ENCODE measurements at regions not wholly inside any gene's neighbourhood (a gene's known extent, or its start where the extent isn't known, plus 50 kb on each side); places are given as distances from the start of the nearest gene placed in this dataset.
A peak's percentile ranks its signal among the peaks of the same experiment; 100 is the strongest.

GRCh38 chr2:12317286-12317685, 399.4 kb upstream of the TRIB2 start:
- intact Hi-C loops (cut with DNase I) = no loop called here
- DNase-seq = peak in 1 of 10 donors; percentile 25

GRCh38 chr2:12317814-12318426, 398.8 kb upstream of the TRIB2 start:
- intact Hi-C loops (cut with DNase I) = loop anchor here (2.0 kb wide), 1 partner anchor 55 kb away; no protein-coding TSS in a partner anchor
- peak in 1 of 10 donors; percentile 55 for DNase-seq

- intact Hi-C loops (cut with DNase I) = loop anchor here (2.0 kb wide), 1 partner anchor 56 kb away; no protein-coding TSS in a partner anchor
- peak in 1 of 10 donors; percentile 71 for DNase-seq
These were observed 398.2 kb upstream of the TRIB2 start for GRCh38 chr2:12318427-12319057.

GRCh38 chr2:12320027-12320734, 396.6 kb upstream of the TRIB2 start:
- DNase-seq = no peak
- intact Hi-C loops (cut with DNase I) = no loop called here

- peak in 8 of 10 donors; percentile 36 to 92 (median 63) for DNase-seq
- intact Hi-C loops (cut with DNase I) = no loop called here
These were observed 395.6 kb upstream of the TRIB2 start for GRCh38 chr2:12320991-12321641.

GRCh38 chr2:12321886-12322285, 394.9 kb upstream of the TRIB2 start:
- intact Hi-C loops (cut with DNase I) = no loop called here
- no peak for DNase-seq

- no peak for DNase-seq
- intact Hi-C loops (cut with DNase I) = no loop called here
These were observed 390.9 kb upstream of the TRIB2 start for GRCh38 chr2:12325806-12326205.

GRCh38 chr2:12326449-12327190, 390.1 kb upstream of the TRIB2 start:
- DNase-seq = no peak
- intact Hi-C loops (cut with DNase I) = no loop called here

- intact Hi-C loops (cut with DNase I) = no loop called here
- no peak for DNase-seq
These were observed 385.8 kb upstream of the TRIB2 start for GRCh38 chr2:12330916-12331315.

GRCh38 chr2:12331698-12332097, 385.0 kb upstream of the TRIB2 start:
- intact Hi-C loops (cut with DNase I) = no loop called here
- DNase-seq = no peak

GRCh38 chr2:12333293-12333692, 383.4 kb upstream of the TRIB2 start:
- no peak for DNase-seq
- intact Hi-C loops (cut with DNase I) = no loop called here

- peak in 2 of 10 donors; percentile 19 to 80 for DNase-seq
These were observed 382.2 kb upstream of the TRIB2 start for GRCh38 chr2:12334412-12334966.

GRCh38 chr2:12335131-12335530, 381.6 kb upstream of the TRIB2 start:
- intact Hi-C loops (cut with DNase I) = no loop called here
- peak in 1 of 10 donors; percentile 67 for DNase-seq

More at GRCh38 chr2:12334412-12334966, 382.2 kb upstream of the TRIB2 start:
- intact Hi-C loops (cut with DNase I) = no loop called here

GRCh38 chr2:12335995-12336394, 380.7 kb upstream of the TRIB2 start:
- intact Hi-C loops (cut with DNase I) = no loop called here
- DNase-seq = no peak

- DNase-seq = no peak
- intact Hi-C loops (cut with DNase I) = no loop called here
These were observed 377.6 kb upstream of the TRIB2 start for GRCh38 chr2:12338946-12339697.

GRCh38 chr2:12340164-12340563, 376.6 kb upstream of the TRIB2 start:
- intact Hi-C loops (cut with DNase I) = no loop called here
- no peak for DNase-seq

- no peak for DNase-seq
- intact Hi-C loops (cut with DNase I) = no loop called here
These were observed 375.5 kb upstream of the TRIB2 start for GRCh38 chr2:12341215-12341614.

- intact Hi-C loops (cut with DNase I) = no loop called here
- DNase-seq = no peak
These were observed 374.8 kb upstream of the TRIB2 start for GRCh38 chr2:12341920-12342319.

GRCh38 chr2:12343141-12343540, 373.6 kb upstream of the TRIB2 start:
- intact Hi-C loops (cut with DNase I) = no loop called here

More at GRCh38 chr2:12343141-12343540, 373.6 kb upstream of the TRIB2 start:
- no peak for DNase-seq
